NCI-H524 treated with DMSO at 0.1 percent for 48 hours (cell line): ENCODE measurements at regions not wholly inside any gene's neighbourhood (a gene's known extent, or its start where the extent isn't known, plus 50 kb on each side); places are given as distances from the start of the nearest gene placed in this dataset.
A peak's percentile ranks its signal among the peaks of the same experiment; 100 is the strongest.

Experiments
- DNase-seq: peaks from one replicate; lab custom pipeline; 2025; lab: John Stamatoyannopoulos, UW

DNA sequence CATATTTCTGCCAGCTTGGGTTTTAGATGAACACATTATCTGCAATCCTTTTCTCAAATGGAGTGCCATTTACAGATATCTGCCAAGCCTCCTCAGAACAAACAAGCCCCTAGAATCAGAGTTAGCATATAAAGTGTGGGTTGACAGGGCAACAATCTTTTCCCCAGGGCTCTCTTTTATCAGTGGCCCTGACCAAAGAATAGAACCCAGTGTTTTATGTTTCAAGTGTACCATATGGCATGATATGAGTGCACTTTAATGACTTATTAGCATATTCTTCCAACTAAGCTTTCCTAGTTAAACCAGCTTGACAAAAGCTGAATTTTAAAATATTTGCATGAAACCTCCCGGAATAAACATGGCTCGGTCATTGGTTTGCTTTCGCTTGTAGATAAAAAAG is 57.3 kb downstream of the EVX1 start:
- DNase-seq = peak; percentile 52

DNA sequence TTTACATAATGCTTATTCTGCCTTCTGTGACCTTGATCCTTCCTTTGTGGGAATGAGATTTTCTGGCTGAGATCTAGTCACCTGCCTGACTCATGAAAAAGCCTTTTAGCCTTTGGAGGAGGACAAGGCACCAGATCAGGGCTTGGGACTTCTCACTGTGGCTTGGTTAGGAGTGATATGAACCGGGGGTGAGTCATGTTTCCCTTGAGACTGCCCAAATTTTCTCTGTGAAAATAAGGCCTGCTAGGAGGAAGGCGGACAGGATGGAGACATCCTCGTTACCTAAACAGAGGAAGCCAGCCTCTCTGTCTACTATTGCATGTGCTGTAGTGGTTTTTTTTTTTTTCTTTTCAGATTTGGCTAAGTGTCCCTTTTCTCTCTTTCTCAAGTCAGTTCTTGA is 57.8 kb downstream of the EVX1 start:
- DNase-seq = no peak

DNA sequence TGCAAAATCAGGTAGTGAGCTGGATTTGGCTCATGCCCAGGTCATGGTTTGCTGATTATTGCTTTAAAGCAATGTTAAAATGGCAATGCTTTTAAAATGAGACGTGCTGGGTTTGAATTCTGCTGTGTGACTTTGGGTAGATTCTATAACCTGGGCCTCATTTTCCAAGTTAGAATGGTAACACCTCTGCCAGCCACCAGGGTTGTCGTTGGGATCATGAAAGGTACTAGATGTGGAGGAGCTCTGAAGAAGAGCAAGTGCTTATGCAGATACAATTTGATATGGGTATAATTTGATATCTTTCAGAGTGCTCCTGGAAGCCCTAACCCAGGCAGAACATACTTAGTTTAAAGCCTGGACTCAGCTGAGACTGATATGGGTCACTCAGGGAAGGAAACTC is 60.0 kb downstream of the EVX1 start:
- DNase-seq = no peak

DNA sequence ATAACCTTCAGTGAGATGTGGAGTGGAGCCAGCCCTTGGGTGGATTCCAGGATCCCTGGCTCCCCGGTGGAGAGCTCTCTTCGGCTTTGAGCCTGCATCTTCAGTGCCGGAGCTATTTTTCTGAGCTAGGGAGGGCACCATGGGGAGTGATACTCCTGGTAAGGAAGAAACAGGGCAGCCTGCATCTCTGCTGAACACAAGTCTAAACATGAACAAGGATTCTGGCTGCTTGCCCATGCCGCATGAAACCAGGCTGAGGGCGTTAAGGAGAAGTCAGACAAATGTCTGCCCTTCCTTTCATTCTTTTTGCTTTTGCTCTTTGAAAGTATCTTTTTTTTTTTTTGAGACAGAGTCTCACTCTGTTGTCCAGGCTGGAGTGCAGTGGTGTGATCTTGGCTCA is 60.4 kb downstream of the EVX1 start:
- no peak for DNase-seq

DNA sequence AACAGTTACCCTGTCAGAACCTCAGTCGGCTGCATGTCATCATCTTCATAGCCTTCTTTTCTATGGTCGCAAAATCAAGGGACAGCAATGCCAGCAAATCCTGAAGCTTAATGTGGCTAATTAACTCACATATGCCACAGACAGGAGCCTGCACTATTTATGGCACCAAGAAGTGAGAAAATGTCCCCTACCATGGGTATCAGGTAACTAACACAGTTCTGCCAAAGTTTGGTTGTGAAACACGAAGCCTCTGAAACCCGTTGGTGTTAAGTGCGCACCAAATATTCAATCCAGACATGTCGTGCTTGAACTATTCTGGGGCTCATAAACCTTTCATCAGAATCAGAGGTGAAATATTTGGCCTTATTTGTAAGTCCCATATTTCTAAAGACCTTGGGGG is 63.3 kb downstream of the EVX1 start:
- DNase-seq = no peak

DNA sequence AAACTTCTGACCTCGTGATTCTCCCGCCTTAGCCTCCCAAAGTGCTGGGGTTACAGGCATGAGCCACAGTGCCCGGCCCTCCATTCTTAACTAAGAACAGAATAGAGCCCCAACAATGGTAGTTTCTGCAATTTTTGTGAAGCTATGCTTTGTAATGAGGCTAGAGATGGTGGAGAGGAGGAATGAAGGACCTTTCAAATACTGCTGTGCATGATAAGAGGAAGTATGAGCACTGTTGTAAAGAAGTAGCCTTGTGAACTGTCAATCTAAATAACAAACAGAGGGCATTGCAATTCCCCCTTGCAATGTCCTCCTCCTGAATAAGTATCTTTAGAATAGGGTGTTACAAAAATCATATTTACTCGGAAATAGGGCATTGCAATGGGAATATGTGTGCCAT is 70.2 kb downstream of the EVX1 start:
- no peak for DNase-seq

DNA sequence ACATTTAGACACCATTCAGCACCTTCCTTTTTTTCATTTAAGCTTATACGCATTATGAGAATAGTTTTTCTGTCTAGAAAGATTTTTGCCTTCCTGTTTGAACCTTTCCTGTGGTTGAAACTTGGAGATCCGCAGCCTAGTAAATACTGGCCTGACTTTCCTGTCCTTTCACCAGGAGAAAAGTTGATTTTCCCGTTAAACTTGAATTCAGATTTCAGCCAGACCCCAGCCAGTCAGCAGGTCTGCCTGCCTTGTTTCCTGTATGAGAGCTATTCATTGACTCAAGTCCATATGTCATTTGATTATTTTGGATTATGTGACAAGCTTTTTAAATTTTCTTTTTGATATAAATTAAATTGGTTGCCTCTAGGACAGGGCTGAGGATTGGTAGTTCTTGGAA is 71.5 kb downstream of the EVX1 start:
- DNase-seq = no peak

DNA sequence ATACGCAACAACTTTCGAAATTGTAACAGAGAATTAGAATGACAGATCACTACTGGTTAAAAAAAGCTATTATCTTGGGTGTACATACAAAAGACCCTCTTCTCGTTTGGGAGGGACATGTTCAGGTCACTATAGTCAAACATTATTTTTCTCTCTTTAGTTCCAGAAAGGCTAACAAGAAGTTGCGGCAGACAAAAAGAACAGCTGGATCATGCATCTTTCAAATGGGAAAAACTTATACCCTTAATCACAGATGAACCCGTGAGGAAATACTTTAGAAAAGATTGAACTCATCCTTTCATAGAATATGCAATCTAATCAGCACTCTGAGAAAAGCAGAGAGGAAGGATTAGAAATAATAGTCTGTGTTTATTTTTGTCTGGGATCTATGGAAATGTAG is 72.5 kb downstream of the EVX1 start:
- DNase-seq = no peak

DNA sequence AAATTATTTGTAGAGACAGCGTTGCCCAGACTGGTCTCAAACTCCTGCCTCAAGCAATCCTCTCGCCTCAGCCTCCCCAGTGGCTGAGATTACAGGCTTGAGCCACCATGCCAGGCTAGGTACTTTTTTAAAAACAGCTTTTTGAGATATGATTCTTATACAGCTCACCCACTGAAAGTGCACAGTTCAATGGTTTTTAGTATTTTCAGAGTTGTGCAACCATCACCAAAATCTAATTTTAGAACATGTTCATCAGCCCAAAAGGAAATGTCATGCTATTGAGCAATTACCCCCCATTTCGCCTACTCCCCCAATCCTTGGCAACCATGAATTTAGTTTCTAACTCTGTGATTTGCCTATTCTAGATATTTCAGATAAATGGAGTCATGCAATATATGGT is 73.7 kb downstream of the EVX1 start:
- no peak for DNase-seq

DNA sequence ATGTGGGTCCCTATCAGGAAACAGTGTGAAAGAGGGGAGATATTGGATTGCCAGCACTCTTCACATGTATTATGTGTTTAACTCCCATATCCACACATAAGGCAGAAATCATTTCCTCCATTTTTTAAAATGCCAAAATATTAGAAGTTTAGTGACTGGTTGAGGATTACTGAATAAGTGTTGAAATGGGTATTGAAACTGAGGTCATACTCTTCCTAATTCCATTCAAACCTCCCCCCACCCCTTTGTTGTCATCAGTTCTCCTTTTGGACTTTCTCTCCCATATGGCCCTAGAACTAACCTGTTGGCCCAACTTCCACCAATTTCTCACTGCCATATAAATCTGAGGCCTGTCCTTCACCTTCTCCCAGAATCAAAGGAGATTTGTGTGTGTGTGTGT is 81.6 kb downstream of the EVX1 start:
- no peak for DNase-seq

DNA sequence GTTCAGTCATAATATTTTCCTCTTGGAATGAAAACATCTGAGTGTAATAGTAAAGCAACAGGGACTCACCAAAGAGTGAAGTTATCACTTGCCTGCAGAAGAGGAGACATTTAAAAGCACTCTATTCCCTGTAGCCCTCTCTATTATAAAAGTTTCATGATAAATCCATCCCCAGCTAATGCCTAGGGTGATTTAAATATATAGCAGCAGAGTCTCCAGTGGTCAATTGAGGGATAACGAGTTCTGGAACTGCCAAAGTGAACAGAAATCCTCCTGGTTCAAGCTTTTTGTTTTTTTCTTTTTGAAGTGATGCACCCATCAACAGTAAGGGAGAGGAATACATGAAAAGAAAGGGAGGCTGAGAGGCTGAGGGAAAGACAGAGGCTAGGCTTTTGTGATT is 87.3 kb downstream of the EVX1 start:
- no peak for DNase-seq

DNA sequence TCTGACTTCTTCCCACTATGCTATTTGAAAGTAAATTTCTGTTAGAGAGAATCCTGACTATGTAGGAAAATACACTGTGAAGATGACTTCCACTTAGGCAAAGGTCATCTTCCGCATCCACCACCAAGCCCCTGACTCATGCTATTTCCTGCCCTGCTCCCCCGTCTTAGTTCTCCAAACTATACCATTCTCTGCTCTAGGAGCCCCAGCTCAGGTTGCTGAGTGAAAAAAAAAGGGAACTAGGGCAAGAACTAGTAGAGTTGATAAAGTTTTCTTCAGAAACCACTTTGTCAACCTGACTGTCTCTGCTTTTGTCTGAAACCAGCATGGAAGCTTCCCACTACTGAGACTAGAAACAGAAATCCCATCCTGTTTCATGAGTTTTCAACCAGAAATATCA is 96.9 kb downstream of the EVX1 start:
- no peak for DNase-seq

DNA sequence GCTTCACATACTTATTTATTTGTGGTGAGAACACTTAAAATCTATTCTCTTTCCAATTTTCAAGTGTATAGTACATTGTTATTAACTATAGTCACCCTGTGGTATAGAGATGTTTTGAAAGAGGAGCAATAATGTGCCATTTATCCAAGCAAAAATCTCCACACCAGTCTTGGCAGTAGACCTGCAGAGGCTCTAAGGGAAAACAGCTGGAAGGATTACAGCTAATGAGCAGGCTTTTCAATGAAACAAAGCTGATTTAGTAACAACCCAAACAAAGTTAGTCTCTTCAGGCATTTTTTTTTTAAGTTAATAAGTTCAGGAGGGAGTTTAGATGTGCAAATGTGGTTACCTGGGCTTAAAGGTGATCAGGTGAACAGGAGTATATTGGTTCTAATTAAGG is 101.9 kb downstream of the EVX1 start:
- DNase-seq = no peak

DNA sequence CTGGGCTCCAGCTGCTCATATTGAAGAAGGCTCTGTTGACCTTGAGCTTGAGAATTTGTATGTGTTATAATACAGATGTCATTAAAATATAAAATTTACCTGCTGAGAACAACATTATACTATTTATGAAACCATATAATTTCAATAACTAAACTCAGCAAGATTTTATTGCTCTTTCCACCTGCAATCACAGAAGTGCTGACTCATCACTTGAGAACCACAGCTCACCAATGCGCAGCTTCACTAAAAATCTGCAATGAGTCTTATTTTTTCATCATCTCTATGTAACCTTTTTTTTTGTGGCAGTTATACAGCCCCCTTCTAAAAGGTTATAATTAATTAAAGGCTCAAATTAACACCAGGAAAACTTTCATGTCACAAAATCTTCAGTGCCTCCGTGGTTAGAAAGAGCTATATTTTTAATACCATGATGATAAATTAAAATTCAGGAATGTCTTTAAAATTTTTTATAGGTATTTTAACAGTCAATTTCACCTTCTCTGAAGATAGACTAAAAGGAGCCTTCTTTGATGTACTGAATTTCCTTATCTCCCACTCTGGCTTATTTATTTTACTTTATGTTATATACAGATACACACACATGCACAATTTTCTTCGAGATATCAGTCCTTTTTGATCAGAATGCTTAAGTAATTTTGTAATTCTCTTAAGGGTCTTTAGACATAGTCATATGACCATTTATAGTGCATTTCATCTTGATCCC is 102.7 kb downstream of the EVX1 start:
- DNase-seq = no peak

DNA sequence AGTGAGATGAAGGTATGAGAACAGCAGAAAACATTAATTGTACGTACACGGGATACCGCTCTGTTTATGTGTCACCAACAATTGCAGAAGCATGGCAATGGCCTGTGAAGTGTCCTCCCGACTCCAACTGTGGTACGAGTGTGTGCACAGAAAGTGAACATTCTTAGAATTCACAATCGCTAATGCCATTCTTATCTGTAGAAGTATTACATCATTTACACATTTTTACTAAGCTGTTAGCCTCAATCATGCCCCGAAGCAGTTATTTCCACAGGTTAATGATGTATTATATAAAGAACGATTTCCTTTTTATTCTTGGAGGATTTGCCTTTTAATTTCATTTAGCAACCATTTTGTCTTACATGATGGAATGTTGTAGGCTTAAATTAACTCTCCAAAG is 103.4 kb downstream of the EVX1 start:
- no peak for DNase-seq

DNA sequence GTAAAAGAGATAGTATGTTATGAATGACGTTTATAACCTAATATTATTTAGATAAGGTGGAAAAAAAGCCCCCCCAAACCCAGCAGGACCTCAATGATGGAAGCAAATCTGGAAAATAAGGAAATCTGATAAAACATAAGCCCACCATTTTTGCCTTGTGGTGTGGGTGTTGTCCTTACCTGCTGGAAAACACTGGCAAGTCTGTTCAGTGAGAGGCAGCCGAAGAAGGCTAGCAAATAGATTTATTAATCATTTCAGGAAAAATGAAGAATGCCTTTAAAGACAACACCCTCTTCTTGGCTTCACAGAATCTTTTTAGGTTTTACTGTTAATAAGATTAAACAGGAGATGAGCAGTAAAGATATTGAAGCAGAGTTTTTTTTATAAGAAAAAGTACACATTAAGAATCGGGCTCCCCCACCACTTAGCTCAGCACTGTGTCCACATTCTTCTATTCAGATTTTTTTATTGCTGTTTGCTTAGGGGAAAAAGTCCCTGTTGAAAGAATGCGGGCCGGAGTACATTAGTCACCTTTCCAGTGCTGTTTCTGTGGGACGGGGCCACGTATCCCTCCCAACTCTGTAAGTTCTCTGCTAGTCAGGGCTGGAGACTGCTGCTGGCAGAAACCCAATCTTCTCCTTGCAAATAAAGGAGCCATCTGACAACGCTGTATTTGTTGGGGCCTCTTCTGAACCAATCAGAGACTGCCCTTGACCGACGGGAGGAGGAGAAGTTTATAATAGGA is 104.1 kb downstream of the EVX1 start:
- no peak for DNase-seq

DNA sequence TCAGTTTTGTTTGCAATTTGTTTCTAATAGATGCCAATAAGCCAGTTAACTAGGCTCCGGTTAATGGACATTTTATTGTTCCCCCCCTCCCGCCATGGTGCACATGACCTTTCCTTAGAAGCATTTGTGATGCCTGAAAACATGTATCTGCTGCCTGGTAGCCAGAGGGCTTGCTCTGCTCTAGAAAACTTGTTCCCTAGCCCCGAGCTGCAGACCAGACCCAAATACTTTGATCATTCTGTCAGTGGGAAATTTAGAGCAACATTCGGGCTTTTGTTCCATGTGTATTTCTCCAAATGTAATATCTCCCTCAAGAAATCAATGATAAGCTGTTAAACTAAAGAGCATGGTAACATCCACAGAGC is 104.7 kb downstream of the EVX1 start:
- no peak for DNase-seq

DNA sequence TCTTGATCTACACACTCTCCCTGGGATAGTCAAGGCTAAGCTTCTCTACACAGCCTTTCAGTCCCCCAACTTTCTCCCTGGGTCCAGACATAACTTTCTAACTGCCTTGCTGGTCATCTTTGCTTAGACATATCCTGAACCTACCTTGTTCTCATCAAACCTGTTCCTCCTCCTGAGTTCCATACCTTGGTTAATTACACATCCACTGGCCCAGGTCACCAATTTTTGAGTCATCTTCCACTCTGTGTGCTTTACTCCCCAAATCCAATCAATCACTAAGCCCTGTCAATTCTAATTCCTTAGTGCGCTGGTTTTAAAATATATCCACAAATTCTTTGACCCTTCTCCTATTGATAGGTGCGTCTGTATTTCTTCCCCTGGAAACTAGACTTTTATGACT is 107.0 kb downstream of the EVX1 start:
- DNase-seq = no peak

DNA sequence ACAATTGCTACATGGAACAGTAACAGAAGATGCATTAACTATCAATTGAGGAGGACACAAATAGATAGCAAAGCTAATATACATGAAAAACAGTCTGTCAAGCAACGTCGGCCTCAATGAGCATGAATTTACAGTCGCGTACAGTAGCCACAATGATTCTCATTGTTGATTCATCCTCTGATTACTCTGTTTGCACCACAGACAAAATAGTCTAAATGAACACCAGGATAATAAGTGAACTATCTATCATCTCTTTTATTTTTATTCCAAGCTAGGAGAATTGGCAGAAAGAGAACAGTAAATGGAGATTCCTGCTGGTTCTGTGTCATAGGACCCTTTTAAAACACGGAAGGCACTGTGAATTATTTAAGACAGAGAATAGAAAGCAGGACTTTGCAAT is 108.5 kb downstream of the EVX1 start:
- no peak for DNase-seq

DNA sequence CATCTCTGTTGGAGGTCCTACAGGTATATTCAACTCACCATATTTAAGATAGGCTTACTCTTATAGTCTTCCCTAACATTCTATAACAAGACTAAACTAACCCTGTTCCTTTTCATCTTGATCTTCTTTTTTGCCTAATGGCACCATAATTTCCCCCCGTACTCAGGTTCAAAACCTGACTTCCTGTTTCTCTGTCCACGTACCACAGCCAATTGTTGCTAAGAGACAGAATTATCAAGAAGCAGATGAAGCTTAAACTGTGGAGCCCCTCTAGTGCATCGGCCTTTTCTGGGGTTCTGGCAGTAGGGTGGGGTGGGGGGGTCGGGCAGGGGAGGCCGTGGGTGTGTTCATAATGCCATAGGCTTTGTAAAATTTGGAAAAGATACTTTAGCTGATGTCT is 109.2 kb downstream of the EVX1 start:
- no peak for DNase-seq

DNA sequence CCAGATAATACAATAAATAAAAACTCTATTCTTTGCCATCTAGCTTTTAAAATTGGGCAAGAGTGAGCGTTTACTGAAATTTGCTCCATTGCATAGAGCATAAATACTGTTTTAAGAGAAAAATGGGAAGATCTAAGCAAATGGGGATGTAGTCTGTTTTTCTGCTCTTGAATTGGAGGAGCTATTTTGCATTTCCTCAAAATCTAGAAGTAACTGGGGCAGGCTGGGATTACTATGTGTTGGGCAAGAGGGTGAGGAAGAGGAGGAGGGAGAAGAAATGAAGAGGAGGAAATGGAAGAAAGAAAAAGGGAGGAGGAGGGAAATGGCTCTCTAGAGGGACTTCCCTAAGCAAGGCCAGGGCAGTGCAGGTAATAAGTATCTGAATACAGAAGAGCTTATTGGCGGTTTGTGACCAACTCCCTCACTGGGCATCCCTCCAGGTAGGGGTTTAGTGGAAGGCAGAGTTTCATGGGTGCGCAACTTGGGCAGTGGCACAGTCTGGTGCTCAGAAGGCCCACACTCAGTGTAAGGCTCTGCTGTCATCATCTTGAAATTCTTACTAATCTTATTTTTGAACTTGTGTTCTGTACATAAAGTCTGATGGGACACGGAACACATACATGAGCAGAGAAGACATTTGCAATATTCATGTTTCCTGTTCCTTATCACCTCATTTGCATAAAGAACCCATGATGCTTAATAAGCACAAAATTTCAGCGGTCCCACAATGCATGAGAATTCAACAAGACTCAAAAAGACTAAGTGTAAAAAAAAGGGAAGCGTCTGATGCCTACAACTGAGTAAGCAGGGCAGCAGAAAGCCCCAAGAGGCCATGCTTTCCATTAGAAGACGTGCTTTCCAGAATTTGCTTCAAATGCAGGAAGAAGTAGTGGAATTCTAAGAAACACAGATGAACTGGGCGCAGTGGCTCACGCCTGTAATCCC is 116.9 kb downstream of the EVX1 start:
- DNase-seq = no peak

DNA sequence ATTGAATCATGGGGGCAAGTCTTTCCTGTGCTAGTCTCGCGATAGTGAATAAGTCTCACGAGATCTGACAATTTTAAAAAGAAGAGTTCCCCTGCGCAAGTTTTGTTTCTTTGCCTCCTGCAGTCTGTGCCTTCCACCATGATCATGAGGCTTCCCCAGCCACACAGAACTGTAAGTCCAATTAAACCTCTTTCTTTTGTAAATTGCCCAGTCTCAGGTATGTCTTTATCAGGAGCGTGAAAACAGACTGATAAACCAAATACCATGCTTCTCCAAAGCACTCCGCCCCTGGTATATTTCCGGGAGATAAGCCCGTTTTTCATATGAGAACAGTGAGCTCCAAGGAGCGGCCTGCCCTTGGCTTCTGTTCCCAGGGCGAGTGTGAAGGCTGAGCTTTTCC is 118.9 kb downstream of the EVX1 start:
- DNase-seq = no peak

DNA sequence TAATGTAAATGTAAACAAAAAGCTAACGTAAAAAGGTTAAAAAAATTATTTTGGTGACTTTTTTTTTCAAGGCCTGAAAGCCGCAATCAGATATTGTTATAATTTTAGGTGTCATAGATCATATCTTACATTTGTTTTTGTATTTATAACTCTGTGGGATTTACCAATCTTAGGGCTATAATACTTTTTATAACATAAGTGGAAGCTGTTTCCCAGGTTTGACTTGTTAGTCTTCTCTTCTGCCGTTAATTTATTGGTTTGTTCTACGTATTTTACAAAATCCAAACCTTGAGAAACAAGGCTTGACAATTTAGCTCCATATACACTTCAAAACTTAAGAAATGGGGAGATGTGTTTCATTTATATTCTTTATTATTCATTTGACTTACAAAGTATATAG is 119.4 kb downstream of the EVX1 start:
- DNase-seq = no peak
